DMS53 (cell line): ENCODE measurements at regions not wholly inside any gene's neighbourhood (a gene's known extent, or its start where the extent isn't known, plus 50 kb on each side); places are given as distances from the start of the nearest gene placed in this dataset.
"Not testable (repeated sequence)": the region's sequence is repeated elsewhere in the genome, so short reads cannot be mapped to it uniquely, and the experiment has no call there.

ENCODE experiments used
- DNase-seq: peaks from one replicate; lab custom pipeline; 2025; lab: John Stamatoyannopoulos, UW

GRCh38 chr18:60202708-60203107, 169.9 kb downstream of the MC4R start:
- peak; percentile 43 for DNase-seq

- DNase-seq, result no peak
Observed at GRCh38 chr18:60200558-60200957, 172.0 kb downstream of the MC4R start.

GRCh38 chr18:60199505-60199904, 173.1 kb downstream of the MC4R start:
- DNase-seq, result no peak

DNA sequence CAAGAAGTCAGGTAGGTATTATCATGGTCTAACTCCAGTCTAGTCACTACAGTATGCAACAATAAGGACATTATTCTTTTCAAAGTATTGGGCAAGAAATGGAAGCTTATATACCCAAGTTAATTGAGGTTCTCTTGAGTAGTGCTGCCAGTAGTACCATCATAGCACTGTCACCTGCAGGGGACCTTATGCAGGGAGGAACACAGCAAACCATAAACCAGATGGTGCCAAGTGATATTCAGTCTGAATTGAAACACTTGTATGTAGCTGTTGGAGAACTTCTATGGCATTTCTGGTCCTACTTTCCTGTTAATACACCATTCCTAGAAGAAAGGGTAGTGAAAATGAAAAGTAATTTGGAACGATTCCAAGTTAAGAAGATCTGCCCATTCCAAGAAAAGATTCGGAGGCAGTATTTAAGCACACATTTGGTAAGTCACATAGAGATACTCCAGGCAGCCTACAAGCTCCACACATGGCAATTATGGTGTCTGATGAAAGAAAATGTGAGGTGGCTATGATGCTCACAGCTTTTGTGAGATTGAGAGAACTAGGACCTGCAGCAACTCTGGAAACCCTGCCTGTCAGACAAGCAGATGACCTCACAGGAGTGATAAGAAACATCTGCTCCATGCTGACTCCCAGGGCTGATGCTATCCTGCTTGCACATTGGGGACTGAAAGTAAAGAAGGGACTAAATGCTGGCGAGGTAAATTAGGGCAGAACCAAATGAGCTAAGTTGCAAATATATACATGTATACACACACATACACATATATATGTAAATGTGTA, 174.7 kb downstream of the MC4R start:
- DNase-seq, result peak; percentile 43

GRCh38 chr18:60196836-60197606, 175.6 kb downstream of the MC4R start:
- DNase-seq, result no peak

- DNase-seq, result no peak
Observed at GRCh38 chr18:60193780-60194179, 178.8 kb downstream of the MC4R start.

- DNase-seq, result no peak
Observed at GRCh38 chr18:60191926-60192325, 180.6 kb downstream of the MC4R start.

GRCh38 chr18:60189856-60190255, 182.7 kb downstream of the MC4R start:
- no peak for DNase-seq

- DNase-seq, result no peak
Observed at GRCh38 chr18:60188958-60189357, 183.6 kb downstream of the MC4R start.

DNA sequence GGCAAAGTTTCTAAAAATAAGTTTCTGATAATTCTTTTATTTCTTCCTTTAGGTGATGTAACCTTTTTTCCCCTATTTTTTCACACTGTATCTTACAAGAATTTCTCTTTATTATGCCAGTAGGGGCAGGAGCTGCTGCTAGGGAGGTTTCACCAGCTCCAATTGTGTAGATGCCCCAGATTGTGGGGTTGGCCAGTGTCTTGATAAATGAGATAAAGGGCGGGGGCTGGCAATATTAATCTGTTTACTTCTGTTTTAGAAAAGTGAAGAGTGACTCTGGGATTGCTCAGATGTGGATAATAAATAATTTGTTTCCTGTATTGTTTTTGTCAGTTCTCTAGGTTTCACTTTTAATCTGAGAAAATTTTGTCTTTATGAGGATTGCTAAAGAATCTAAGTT, 190.4 kb downstream of the MC4R start:
- no peak for DNase-seq

DNA sequence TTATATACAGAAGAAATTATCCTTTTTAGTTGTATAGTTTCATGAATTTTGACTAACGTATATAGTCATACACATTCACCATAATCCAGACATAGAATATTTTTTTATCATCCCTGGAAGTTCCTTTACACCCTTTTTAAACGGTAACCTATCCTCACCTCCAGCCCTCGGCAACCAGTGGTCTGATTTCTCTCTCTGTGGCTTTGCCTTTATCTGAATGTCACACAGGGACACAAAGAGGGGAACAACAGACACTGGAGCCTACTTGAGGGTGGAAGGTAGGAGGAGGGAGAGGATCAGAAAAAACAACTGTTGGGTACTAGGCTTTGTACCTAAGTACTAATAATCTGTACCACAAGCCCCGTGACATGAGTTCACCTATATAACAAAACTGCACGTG, 191.9 kb downstream of the MC4R start:
- DNase-seq, result no peak

GRCh38 chr18:60178224-60178623, 194.4 kb downstream of the MC4R start:
- not testable (repeated sequence) for DNase-seq

GRCh38 chr18:60176259-60176658, 196.3 kb downstream of the MC4R start:
- DNase-seq, result no peak

- DNase-seq, result no peak
Observed at GRCh38 chr18:60174832-60175231, 197.7 kb downstream of the MC4R start.

DNA sequence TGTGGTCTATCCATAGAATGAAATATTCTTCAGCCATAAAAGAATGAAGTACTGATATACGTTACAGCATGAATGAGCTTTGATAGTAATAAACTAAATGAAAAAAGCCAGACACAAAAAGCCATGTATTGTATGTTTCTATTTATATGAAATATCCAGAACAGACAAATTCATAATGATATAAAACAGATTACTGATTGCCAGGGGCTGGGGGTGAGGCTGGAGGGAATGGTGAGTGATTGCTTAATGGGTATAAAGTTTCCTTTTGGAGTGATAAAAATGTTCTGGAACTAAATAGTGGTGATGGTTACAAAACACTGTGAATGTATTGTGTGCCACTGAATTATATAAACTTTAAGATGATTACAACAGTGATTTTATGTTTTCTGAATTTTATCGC, 200.5 kb downstream of the MC4R start:
- no peak for DNase-seq

DNA sequence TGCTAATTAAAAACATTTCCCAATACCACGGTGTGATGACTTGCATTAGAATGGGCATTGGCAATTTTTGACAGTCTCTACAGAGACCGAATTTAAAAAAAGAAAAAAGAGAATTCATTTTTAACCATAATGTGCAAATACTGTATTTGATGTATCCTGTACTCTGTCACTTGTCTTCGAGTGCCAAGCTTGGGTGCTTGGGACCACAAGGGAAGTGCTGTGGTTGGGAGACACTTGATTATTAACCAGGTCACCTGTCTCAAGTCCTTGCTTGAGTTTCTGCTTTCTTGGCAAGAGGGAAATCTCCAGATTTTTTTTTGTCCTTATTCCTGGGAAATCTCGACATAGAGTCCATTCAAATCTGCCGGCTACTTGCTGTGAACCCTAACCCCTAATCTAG, 209.0 kb downstream of the MC4R start:
- no peak for DNase-seq

DNA sequence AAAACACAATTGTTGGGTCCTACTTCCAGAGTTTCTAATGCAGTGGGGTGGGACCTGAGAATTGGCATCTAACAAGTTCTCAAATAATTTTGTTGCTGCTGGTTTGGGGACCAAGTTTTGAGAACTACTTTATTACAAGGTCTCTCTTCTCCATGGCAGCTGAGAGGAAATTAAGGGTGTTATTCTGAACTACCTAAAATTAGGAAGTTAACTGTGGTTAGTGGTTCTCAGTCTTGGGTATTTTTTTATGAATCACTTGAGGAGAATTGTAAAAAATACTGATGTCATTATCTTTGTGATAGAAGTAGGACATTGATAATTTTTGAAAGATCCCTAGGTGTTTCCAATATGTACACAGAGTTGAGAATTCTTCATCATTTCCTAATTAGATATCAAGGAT, 210.2 kb downstream of the MC4R start:
- no peak for DNase-seq

GRCh38 chr18:60157810-60158209, 214.8 kb downstream of the MC4R start:
- no peak for DNase-seq

GRCh38 chr18:60153376-60153775, 219.2 kb downstream of the MC4R start:
- no peak for DNase-seq

- DNase-seq, result no peak
Observed at GRCh38 chr18:60149316-60149715, 223.3 kb downstream of the MC4R start.

GRCh38 chr18:60147323-60147722, 225.3 kb downstream of the MC4R start:
- no peak for DNase-seq

GRCh38 chr18:60146220-60146960, 226.2 kb downstream of the MC4R start:
- no peak for DNase-seq

DNA sequence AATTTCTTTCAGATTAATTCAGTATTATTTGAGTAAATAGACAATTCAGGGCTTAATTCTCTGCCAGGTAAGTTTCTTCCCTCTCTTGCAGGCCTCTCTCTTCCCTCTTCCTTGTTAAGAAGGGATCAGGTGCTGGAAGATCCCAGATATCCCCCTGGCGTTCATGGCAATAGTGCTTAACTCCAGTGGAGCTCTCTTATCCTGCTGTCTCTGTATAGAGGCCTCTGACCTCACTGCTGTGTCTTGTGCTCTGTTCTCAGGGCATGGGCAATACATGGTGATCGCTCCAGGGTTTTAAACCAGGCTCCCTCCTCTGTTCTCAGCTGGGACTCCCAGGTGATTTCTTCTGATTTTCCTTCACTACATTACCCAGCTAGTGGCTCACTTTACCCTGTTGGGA, 226.8 kb downstream of the MC4R start:
- DNase-seq, result no peak
